HG02970 (cell line): ENCODE measurements at regions not wholly inside any gene's neighbourhood (a gene's known extent, or its start where the extent isn't known, plus 50 kb on each side); places are given as distances from the start of the nearest gene placed in this dataset.

Source experiments
- ATAC-seq: cut with Tn5 transposase; IDR thresholded peaks from one replicate; pipeline ENCODE4 v1.9.1; 2021; ENCODE audit warnings: mild to moderate bottlenecking, moderate library complexity, moderate number of reproducible peaks; ENCODE audit not compliant: unreplicated experiment, low FRiP score

DNA sequence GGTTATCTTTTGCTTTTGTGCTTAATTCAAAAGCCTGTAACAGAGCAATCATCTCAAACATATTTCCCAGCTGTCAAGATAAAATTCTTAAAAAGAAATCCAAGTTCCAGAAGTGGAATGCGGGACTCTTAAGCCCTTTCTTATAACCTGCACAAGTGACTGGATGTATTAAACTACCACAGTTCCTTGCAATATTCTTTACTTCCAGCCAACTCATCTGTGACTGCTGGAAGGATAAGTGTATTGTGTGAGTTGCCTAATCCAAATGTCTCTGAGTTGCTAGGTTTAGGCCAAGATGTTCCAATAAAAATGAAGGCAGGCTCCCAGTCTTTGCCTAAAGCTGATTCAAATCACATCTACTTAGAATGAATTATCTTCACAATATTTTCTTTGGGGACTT, 159.2 kb upstream of the SLC24A2 start:
- ATAC-seq, result no peak

DNA sequence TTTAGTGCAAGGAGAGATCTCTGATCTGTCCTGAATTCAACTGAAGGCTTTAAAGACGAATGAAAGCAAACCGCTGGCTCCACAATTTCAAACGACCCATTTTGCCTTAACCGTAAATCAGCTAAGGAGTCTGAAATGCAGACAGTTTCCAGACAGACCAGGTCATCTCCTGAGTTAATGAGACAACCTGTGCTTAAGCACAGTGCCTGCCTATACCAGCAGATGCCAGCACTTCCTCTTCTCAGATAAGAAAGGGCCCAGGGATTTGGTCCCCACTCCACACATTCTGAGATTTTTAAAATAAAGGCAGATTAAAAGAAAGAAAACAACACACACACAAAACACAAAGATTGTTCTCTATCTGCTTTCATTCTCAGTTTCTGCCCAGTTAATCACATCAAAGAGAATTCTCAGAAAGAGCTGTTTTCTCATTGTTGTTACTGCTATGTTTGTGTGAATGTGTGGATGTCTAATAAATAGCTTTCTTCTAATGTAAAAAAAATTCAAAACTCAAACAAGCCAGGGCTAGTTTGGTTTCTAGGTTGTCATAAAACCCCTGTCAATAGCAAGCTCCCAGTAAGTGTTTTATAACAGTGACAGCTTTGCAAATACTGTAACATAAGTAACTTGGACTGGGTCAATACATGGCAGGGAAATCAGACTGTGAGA, 157.7 kb upstream of the SLC24A2 start:
- no peak for ATAC-seq

DNA sequence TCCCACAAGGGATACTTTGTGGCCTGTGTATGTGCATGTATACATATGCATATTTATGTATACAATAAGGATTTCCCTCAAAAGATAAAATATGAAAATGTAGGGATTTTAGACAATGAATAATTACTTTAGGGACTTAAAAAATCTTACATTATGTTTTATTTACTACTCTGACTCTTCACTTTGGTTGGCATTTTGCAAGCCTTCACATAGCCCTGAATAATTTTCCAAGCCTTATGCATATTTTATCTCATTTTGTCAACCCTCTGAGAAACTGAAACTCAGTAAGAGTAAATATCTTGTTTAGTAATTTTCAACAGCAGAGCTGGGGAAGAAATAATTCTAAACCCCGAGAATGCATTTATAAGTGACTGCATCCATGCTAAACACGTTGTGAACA, 153.0 kb upstream of the SLC24A2 start:
- no peak for ATAC-seq

DNA sequence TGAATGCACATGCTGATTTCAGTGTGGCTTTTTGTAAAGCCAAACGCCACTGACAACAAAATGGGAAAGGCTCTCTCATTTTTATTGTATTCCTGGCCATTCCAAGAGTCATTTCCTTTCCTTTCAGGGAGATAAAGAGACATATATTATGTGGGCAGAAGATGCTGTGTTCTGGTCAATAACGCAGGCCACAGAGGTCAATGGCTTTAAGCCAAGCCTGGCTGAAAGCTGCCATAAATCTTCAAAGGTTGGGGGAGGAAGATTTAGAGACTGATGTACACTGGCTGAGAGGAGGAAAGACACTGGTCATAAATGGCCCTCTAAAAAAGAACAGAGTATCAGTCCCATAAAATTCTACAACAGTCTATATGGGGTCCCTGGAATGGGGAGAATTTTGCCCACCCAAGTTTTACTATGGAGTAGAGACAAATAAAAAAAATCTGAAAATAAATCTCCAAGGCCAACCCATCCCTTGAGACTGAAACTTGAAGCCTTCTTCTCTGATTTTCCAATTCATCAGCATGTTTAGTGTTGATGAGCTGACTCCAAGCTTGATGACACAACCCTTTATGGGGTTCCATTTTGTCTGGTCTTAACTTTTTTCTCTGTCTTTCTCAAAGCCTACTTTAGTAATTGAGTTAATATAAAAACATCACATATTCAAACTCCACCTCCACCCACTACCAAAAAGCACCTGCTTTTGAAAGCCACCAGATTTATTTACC, 152.1 kb upstream of the SLC24A2 start:
- ATAC-seq, result no peak

DNA sequence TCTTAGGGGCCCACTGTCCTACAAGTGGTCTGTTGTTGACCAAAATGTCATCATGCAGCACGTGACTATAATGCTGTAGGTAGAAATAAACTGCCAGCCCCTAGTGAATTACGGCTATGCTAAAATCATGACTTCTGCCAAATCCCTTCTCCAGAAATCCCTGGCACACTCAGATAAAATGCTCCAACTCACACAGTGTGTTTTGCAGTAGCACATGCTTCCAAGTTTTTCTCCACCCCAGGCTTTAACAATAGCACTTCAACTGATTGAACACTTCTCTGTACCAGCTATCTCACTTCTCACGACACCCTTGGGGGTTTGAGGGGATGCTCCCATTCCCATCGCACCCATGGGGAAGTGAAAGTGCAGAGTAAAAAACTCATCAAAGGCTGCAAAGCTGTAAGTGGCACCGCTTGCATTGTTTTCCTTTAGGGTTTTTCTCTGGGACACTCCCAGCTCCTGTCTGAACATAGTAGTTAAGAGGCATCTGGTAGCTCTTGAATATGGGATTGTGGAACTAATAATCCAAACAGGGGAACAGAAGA, 151.0 kb upstream of the SLC24A2 start:
- ATAC-seq, result no peak

DNA sequence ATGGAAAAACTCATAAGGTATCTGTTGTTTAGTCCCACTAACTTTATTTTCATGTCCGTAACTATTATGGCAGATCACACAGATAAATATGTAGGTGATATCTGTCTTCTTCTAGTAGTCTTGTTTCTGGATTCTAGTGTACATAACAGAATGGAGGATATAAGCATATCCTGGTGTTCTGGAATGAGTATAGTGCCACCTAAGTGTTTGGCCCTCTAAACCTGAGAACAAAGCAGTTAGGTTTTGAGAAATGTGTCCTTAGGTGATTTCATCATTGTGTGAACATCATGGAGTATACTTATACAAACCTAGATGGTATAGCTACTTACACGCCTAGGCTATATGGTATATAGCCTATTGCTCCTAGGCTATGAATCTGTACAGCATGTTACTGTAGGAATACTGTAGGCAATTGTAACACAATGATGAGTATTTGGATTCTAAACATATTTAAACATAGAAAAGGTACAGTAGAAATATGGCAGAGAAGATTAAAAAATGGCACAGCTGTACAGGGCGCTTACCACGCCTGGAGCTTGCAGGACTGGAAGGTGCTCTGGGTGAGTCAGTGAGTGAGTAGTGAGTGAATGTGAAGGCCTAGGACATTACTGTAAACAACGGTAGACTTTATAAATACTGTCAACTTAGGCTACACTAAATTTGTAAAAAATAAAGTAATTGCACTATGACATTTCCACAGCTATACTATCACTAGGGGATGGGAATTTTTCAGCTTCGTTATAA, 150.3 kb upstream of the SLC24A2 start:
- no peak for ATAC-seq

DNA sequence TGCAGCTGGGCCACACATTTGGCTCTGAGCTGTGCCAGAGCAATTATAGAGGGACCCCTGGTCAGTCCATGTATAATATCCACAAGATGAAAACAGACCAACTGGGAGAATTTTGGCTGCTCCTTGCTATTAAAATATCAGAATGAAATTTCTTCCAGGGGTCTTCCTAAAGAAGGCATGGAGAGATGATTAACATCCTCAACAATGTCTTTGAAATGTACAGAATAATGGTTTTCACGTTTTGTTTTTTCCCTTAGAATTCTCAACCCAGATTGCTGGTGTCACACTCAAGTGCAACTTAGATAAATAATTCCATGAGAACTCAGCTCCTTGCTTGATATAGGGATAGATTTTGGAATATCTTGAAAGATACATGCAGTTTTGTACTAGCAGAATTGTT, 148.3 kb upstream of the SLC24A2 start:
- no peak for ATAC-seq

DNA sequence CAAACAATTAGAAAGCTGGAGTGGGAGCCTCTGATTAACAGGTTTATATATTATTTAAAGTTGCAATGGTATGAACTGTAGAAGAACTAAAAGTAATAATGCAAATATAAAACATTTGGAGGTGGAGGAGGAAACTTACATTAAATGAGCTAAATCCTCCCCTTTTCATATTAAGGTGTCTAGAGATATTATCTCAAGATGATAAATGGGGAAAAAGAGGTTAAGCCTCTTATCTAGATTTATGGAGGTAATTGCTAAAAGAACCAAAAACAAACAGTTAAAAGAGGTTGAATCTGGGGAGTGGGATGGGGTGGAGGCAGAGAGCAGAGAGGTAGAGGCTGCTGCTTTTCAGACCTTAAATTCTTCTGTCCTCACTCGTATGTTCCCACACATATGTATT, 147.8 kb upstream of the SLC24A2 start:
- ATAC-seq, result no peak

DNA sequence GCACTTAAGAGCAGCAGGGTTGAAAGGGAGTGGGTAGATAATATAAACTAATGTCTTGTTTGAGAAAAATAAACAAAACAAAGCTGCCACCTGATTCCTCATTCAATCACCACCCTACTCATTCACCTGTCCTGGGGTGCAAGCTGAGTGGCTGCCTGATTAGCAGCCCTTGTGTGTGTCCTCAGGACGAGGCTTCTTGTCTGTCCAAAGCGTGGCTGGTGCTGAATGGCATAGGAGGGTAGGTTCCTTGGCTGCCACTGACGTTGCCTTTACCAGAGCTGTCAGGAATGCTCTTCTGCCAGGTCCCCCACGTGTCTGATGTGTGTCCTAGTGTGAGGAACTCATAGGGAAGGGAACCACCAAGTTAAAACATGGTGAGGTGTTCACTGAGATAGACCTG, 146.6 kb upstream of the SLC24A2 start:
- no peak for ATAC-seq

DNA sequence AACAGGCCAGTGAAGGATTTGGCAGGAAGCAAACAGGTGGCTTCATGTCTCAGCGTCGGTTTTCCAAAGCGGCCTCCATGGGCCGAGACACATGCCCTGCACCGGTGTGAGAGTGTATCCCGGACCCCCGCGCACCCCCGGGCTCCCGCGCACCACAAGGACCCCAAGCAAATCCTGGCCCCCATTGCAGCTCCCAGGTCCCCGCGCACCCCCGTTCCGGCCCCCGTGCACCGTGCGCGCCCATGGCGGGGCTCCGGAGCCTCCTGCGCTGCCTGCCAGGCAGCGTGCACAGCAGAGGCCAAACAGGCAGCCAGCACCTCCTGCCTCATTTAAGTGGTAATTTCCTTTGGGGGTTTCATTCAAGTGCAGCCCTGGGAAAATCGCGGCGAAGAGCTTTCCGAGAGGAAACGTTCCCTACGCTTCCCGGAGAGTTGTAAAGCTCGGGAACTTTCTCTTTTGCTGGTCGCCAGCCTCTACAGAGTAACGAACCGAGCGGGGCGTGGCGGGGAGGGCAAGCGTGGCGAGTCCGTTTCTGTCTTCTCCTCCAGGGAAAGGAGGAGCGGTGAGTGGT, 145.5 kb upstream of the SLC24A2 start:
- ATAC-seq, result no peak

DNA sequence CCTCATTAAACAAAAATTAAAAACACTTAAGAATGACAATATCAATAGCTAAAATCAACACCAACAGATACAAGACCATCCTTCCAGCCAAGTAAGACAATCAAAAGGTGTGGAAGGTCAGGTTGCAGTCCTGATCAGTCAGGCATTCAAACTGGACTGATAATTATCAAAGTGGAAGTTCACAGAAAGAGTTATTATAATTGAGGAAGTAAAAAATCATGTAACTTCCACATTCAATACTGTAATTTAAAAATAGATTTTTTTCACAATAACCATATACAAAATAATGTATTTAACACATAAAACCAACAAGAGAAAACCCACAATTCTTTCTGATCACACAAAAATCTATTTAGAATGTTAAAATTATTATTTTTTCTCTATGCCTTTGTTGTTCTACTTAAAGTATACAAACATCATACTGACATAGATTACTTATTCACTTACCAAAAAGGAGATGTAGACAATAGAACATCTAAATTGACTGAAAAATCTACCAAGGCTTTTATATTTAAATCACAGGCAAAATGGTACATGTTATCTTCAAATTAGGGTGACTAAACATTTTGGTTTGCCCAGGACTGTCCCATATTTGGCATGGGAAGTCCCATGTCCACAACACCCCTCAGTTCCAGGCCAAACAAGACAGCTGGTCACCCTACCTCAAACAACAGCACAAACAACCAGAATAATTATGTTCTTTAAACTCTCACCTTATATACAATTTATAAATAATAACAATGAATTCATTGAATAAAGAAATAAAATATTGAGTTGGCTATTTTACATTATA, 142.5 kb upstream of the SLC24A2 start:
- no peak for ATAC-seq

DNA sequence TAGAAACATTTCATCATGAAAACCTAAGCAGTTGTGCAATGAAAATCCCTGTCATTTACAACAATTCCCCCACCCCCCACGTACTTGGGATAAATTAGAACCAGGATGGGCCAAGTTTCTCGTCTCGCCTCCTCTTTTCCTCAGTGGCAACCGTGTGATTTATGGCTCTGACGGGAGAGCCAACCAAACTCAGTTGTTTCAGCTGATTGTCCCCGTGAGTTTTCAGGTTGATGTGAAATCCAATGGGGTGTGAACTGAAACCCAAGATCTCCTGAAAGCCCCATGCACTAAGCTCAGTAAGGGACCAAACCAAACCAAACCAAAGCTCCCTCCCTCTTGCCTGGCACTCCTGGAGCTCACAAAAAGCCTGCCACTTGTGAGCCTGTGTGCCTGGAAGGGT, 138.7 kb upstream of the SLC24A2 start:
- ATAC-seq, result no peak

DNA sequence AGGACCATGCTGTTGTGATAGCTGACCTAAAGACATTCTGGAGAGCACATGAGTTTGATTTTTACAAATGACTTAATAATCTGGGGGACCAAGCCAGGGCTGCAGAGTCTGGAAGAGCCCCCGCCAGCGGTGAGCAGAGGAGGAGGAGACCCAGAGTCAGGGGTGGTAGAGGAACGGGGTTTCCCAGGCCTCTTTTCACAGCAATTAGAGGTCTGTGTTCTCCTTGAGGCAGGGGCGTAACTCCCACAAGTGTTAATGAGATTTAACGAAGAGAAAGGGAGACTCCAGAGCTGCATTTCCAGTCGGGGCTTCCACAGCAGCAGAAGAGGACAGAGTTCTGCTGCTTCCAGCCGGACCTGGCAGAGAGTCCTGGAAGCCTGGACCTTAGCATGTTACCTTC, 137.9 kb upstream of the SLC24A2 start:
- no peak for ATAC-seq

DNA sequence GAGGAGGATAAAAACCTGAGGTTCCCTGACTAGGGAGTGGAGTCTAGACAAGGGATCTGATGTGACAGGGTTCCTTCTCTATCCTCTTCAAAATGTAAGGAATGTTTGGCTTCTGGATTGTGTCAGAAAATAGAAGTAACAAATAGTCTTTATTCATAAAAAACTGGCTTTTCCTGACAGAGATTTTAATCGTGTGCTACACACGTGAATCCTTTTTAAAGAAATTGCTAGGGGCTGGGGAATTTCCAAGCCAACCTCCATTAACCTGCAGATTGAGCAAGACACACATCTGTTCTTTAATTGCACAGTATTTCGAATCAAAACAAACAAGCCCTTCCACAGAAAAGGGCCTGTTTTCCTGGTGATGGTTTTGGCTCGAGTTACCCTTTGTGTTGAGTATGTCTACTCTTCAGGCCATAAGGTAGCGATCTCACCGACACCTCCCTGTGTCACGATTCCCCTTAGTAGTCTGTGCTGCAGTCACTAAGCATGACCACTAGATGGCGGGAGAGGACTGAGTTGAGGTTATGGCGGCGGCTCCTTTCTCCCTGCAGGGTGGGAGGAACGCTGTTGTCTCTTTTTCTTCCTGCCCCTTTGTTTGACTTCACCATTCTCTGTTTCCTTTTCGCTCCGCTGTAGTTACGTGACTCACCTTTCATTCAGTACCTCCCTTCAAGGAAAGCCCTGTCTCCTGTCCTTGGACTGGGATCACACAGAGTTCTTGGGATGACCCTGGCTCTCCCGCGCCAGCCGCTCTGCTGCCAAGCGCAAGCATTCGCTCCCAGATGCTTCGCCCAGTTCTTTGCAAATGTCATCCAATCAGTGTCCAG, 137.1 kb upstream of the SLC24A2 start:
- ATAC-seq, result no peak

DNA sequence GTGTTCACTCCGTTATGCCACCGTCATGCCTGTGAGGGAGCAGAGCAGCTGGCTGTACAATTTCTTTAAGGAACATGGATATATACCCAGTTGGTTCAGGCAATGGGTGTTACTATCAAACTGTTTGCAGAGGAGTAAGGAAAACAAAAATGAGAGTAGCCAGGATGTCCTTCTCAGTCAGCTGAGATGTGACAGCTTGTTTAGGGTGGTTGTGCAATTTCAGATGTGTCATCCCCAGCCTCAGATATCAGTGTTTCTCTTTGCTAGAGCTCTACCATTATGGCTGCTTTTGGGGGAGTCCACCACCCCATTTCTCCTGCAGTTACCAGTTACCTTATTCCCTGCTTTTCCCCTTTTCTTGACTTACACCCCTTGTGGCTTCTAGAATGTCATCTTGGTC, 135.2 kb upstream of the SLC24A2 start:
- ATAC-seq, result no peak

DNA sequence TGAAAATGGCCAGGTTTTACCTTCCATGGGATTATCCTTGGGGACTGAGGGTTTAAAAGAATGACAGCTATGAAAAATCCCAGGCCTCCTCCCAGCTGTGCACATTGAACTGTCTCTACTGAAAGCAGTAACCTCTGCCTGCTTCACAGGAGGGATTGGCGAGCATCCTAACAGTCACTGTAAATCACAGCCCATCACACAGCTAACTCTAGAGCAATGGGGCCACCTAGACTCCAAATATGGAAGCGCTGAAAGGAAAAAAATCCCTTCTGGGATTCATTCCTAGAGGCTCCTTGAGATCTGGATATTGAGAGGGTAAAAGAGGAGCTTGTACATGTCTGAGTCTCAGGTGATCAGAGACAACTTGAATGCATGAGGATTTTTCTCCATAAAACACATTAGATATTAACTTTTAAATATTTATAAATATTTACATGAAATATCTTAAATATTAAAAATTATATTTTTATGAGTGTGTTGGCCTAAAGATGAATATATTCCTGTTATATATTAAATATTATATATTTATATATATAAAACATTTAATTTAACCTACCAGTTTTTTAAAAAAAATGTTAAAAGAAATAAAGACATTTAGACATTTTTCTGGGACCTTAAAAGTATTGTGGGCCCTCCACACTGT, 133.8 kb upstream of the SLC24A2 start:
- no peak for ATAC-seq

DNA sequence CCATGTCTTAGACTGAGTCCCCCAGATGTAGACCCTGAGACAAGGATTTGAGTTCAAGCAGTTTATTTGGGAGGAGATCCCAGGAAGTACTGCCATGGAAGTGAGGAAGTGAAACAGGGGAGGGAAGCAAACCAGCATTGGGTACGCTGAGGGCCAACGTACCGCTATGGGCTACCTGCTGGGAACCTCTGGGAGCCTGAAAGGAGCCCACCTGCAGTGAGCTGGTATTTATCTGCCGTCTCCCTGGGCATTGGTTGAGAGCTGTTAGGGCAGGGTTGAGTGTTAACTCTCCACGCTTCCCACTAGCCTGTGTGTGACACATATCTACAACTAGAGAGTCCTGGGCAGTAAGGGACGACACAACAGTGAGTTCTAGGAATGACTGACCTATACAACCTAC, 131.6 kb upstream of the SLC24A2 start:
- no peak for ATAC-seq

DNA sequence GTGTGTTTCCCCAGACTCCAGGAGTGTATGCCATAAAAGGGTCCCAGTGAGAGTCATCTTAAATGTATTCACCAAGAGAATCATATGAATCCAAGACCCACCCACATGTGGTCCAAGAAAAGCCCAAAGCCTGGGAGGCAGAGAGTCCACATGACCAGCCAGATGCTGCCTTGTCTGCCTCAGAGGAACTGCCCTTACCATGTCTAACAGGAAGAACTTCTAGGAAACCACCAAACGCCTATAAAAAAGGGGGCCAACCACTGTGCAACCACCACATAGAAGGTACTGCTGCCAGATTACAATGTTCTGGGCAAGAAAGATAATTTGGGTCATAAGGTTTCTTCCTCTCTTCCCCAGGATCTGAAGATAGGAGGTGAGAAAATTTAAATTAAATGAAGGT, 129.8 kb upstream of the SLC24A2 start:
- ATAC-seq, result no peak

DNA sequence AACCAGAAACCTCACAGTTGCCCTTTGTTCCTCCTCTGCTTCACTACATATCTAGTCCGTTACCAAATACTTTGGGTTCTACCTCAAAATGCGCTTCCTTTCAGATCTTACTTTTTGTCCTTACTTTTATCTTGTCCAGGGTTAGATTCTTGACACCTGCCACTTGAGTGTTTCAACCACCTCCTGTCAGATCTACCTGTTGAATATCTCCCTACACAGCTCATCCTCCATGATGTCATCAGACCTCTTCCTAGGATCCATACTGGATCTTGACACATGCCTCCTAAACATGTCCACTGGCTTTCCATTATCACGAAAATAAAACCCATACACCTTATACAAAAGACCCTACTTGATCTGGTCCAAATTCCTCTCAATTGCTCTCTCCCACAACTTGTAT, 125.2 kb upstream of the SLC24A2 start:
- no peak for ATAC-seq
